ENCODE measurements at regions not wholly inside any gene's neighbourhood (a gene's known extent, or its start where the extent isn't known, plus 50 kb on each side); places are given as distances from the start of the nearest gene placed in this dataset.

GRCh38 chr15:87781959-87782625 lies 474.4 kb downstream of the NTRK3 start:
- no peak overlapping the region for H3K4me3 ChIP-seq (ENCODE audit: low read depth, low read length)
- no peak for DNase-seq (ENCODE audit: low read depth)
- TF ChIP-seq CTCF (conservative IDR thresholded peaks at IDR 0.05; ENCODE audit: low read depth, low read length), result no peak

- no peak for DNase-seq (ENCODE audit: low read depth)
- TF ChIP-seq CTCF (conservative IDR thresholded peaks at IDR 0.05; ENCODE audit: low read depth, low read length), result no peak
- no peak overlapping the region for H3K4me3 ChIP-seq (ENCODE audit: low read depth, low read length)
Measured at GRCh38 chr15:87779746-87780145, 476.8 kb downstream of the NTRK3 start.

- no peak for DNase-seq (ENCODE audit: low read depth)
- no peak for TF ChIP-seq CTCF (conservative IDR thresholded peaks at IDR 0.05; ENCODE audit: low read depth, low read length)
- H3K4me3 ChIP-seq (ENCODE audit: low read depth, low read length), result no peak overlapping the region
Measured at GRCh38 chr15:87778358-87778757, 478.2 kb downstream of the NTRK3 start.

- no peak overlapping the region for H3K4me3 ChIP-seq (ENCODE audit: low read depth, low read length)
- no peak for TF ChIP-seq CTCF (conservative IDR thresholded peaks at IDR 0.05; ENCODE audit: low read depth, low read length)
- peak; percentile 57 for DNase-seq (ENCODE audit: low read depth)
Measured at GRCh38 chr15:87777054-87777561, 479.4 kb downstream of the NTRK3 start.

GRCh38 chr15:87767516-87767915 lies 489.0 kb downstream of the NTRK3 start:
- no peak for DNase-seq (ENCODE audit: low read depth)
- no peak overlapping the region for H3K4me3 ChIP-seq (ENCODE audit: low read depth, low read length)
- TF ChIP-seq CTCF (conservative IDR thresholded peaks at IDR 0.05; ENCODE audit: low read depth, low read length), result no peak

DNA sequence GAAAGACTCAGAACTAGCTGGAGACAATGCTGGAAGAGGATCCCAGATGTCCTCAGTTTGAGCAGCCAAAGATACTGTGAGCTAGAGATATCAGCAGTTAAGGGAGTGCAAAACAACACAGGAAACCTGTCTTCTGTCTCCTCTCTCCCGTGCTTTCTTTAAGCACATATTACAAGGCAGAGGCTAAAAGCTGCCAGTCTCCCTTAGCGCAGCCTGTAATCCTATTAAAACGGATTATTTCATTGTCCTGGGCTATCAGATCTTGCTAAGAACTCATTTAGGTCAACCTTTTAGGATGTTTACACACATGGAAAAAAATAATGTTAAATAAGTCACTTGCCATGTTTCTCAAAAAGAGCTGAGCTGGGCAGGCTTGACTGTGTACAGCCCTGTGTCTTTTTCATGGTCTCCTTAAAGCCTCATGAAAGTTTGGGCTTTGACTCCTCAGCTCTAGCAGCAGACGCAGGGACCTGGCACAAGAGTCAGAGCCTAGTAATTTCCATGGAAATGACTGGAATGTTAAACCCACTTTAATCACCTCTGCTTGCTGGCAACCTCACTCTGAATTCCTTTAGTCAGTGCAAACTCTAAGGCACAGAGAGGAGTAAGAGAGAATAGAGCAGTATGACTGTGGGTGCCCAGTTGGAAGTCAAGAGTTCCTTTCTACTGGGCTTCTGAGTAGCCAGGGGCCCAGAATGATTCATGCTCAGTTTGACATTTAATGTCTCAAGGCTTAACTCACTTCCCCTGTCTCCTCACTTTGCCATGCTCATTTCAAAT lies 491.9 kb downstream of the NTRK3 start:
- no peak overlapping the region for H3K4me3 ChIP-seq (ENCODE audit: low read depth, low read length)
- no peak for TF ChIP-seq CTCF (conservative IDR thresholded peaks at IDR 0.05; ENCODE audit: low read depth, low read length)
- DNase-seq (ENCODE audit: low read depth), result peak; percentile 63
